SW 1271 (cell line): ENCODE measurements at regions not wholly inside any gene's neighbourhood (a gene's known extent, or its start where the extent isn't known, plus 50 kb on each side); places are given as distances from the start of the nearest gene placed in this dataset.

Experiments used
- DNase-seq, 2 experiments: peaks; one replicate each; lab custom pipeline; 2025; lab: John Stamatoyannopoulos, UW

- DNase-seq = no peak
Observed at GRCh38 chr12:67498991-67499390, 149.6 kb upstream of the DYRK2 start.

GRCh38 chr12:67501362-67501761, 147.2 kb upstream of the DYRK2 start:
- DNase-seq = no peak

- no peak for DNase-seq
Observed at GRCh38 chr12:67504026-67504425, 144.5 kb upstream of the DYRK2 start.

- DNase-seq = no peak
Observed at GRCh38 chr12:67506739-67507138, 141.8 kb upstream of the DYRK2 start.

- DNase-seq = no peak
Observed at GRCh38 chr12:67508830-67509229, 139.7 kb upstream of the DYRK2 start.

- DNase-seq = no peak
Observed at GRCh38 chr12:67509666-67510386, 138.7 kb upstream of the DYRK2 start.

- no peak for DNase-seq
Observed at GRCh38 chr12:67512061-67512460, 136.5 kb upstream of the DYRK2 start.

GRCh38 chr12:67514502-67514901, 134.0 kb upstream of the DYRK2 start:
- DNase-seq = no peak

GRCh38 chr12:67515679-67516340, 132.7 kb upstream of the DYRK2 start:
- no peak for DNase-seq

GRCh38 chr12:67517181-67517887, 131.2 kb upstream of the DYRK2 start:
- no peak for DNase-seq

- no peak for DNase-seq
Observed at GRCh38 chr12:67519484-67520433, 128.8 kb upstream of the DYRK2 start.

GRCh38 chr12:67520606-67521005, 127.9 kb upstream of the DYRK2 start:
- DNase-seq = no peak

- no peak for DNase-seq
Observed at GRCh38 chr12:67522222-67522621, 126.3 kb upstream of the DYRK2 start.

- no peak for DNase-seq
Observed at GRCh38 chr12:67523538-67523937, 125.0 kb upstream of the DYRK2 start.

- no peak for DNase-seq
Observed at GRCh38 chr12:67524861-67525616, 123.5 kb upstream of the DYRK2 start.

GRCh38 chr12:67525617-67525884, 123.0 kb upstream of the DYRK2 start:
- no peak for DNase-seq

GRCh38 chr12:67526129-67526528, 122.4 kb upstream of the DYRK2 start:
- no peak for DNase-seq

- DNase-seq = no peak
Observed at GRCh38 chr12:67531051-67531450, 117.5 kb upstream of the DYRK2 start.

GRCh38 chr12:67531501-67531900, 117.0 kb upstream of the DYRK2 start:
- DNase-seq = no peak

- no peak for DNase-seq
Observed at GRCh38 chr12:67533159-67533558, 115.4 kb upstream of the DYRK2 start.

- no peak for DNase-seq
Observed at GRCh38 chr12:67534046-67534445, 114.5 kb upstream of the DYRK2 start.

- DNase-seq = no peak
Observed at GRCh38 chr12:67534681-67535080, 113.9 kb upstream of the DYRK2 start.
